ENCODE measurements at regions not wholly inside any gene's neighbourhood (a gene's known extent, or its start where the extent isn't known, plus 50 kb on each side); places are given as distances from the start of the nearest gene placed in this dataset.

DNA sequence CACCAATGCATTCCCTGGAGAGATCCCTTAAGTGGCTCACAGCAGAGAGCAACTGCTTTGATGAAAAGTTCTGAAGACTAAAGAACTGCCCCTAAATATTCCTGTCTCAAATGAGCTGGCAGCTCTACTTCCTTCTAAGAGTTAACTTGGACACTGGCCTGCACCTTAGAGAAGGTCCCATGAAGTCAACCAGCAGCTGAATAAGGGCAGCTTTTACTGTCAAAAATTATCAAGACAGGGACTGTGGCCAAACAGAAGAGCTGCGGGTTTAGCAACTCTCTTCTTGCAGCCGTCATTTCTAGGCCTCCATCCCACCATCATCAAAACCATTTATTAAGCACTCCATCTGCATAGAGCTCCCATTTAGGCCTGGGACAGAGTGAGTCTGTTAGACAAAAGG lies 491.1 kb upstream of the TSHZ3 start:
- H3K27ac ChIP-seq = no peak overlapping the region

DNA sequence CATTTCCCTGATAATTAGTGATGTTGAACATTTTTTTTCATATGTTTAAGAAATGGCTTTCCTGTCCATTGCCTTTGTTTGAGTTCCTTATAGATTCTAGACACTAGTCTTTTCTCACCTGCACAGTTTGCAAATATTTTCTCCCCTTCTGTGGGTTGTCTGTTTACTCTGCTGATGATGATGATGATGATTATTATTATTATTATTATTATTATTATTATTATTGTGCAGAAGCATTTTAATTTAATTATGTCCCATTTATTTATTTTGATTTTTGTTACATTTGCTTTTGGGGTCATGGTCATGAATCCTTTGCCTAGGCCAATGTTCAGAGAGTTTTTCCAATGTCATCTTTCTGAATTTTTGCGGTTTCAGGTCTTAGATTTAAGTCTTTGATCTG lies 492.5 kb upstream of the TSHZ3 start:
- TF ChIP-seq, protein P1, sequence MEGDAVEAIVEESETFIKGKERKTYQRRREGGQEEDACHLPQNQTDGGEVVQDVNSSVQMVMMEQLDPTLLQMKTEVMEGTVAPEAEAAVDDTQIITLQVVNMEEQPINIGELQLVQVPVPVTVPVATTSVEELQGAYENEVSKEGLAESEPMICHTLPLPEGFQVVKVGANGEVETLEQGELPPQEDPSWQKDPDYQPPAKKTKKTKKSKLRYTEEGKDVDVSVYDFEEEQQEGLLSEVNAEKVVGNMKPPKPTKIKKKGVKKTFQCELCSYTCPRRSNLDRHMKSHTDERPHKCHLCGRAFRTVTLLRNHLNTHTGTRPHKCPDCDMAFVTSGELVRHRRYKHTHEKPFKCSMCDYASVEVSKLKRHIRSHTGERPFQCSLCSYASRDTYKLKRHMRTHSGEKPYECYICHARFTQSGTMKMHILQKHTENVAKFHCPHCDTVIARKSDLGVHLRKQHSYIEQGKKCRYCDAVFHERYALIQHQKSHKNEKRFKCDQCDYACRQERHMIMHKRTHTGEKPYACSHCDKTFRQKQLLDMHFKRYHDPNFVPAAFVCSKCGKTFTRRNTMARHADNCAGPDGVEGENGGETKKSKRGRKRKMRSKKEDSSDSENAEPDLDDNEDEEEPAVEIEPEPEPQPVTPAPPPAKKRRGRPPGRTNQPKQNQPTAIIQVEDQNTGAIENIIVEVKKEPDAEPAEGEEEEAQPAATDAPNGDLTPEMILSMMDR (conservative IDR thresholded peaks at IDR 0.05) = no peak
- no peak overlapping the region for H3K27ac ChIP-seq

More for the DNA sequence above, 491.1 kb upstream of the TSHZ3 start:
- TF ChIP-seq, protein P1 (conservative IDR thresholded peaks at IDR 0.05) = no peak

DNA sequence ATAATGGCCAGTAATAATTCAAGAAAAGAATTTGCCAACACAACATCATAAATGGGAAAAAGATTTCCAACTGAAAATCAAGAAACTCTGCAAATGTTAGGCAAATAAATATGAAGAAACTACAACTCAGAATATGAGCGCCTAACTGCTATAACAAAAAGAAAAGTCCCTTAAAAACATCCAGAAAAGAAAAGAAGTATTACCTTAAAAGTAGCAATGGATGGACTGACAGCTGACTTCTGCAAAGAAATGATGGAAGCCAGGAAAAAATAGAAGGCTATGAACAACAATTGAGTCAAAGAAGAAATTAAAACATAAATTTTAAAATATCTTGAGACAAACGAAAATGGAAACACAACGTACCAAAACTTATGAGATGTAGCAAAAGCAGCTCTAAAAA lies 482.3 kb upstream of the ZNF507 start:
- no peak overlapping the region for H3K27ac ChIP-seq
- TF ChIP-seq, protein P1 (conservative IDR thresholded peaks at IDR 0.05) = no peak

DNA sequence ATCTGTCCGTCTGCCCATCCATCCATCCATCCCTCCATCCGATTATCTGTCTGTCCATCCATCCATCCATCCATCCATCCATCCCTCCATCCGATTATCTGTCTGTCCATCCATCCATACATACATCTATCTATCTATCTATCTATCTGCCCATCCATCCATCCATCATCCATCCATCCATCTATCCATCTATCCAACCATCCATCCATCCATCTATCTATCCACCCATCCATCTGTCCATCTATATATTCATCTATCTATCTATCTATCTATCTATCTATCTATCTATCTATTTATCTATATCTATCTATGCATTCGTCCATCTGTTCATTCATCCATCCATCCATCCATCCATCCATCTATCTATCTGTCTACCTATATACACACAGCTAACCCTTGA lies 471.1 kb upstream of the ZNF507 start:
- TF ChIP-seq, protein P1 (conservative IDR thresholded peaks at IDR 0.05) = no peak
- H3K27ac ChIP-seq = no peak overlapping the region

DNA sequence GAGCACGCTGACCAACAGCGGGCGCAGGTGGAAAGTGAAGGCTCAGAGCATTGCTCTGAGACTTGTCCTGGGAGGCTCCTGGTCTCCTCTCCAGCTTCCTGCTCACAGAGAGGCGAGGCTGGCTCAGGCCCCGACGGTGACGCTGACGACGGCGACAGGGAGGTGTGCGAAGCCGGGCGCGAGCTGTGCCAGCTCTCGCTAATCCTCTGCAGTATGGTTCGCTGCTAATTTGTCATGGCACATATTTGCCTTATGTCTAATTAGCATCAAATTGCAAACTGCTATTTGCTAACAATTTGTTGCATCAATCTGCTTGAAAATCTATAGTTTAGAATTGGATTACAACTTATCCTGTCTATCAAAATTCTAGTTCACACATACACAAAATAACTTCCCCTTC lies 469.8 kb upstream of the ZNF507 start:
- no peak overlapping the region for H3K27ac ChIP-seq
- TF ChIP-seq, protein P1 (conservative IDR thresholded peaks at IDR 0.05) = no peak

DNA sequence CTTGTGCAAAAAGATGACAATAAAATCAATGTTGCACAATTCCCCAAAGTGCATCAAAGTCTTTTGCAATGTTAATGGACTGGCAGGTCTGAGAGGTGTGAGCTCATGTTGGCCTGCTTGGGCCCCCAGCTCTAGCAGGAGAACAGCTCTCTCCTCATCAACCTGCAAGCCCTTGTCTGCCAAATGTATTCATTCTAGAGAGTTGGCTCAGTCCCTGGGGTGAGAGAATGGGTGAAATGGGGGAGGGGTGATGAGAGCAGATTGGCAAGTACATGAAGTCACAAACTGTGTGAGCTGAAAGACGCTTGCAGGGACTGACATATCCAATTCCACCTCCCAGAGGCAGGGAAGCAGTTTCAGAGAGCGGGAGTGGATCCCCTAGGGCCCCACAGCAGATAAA lies 465.1 kb upstream of the ZNF507 start:
- no peak overlapping the region for H3K27ac ChIP-seq
- TF ChIP-seq, protein P1 (conservative IDR thresholded peaks at IDR 0.05) = no peak

DNA sequence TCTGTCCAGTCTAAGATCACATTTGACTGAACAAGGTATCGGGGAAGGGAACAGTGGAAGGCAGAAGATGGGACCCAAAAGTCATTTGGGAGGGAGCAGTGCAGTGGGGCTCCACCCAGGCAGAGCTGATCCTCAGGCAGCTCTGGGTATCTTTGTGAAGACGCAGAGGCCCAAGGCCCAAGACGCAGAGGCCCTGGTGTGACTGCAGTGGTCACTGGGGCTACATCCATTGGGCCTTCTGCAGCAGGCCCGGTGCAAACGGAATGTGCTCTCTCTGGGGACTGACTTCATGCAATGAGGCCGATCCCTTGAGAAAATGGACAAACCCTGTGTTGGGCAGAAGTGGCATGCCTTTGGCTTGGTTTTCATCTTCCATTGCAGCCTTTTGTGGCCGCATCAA lies 463.4 kb upstream of the ZNF507 start:
- TF ChIP-seq, protein P1 (conservative IDR thresholded peaks at IDR 0.05) = no peak
- H3K27ac ChIP-seq = no peak overlapping the region

DNA sequence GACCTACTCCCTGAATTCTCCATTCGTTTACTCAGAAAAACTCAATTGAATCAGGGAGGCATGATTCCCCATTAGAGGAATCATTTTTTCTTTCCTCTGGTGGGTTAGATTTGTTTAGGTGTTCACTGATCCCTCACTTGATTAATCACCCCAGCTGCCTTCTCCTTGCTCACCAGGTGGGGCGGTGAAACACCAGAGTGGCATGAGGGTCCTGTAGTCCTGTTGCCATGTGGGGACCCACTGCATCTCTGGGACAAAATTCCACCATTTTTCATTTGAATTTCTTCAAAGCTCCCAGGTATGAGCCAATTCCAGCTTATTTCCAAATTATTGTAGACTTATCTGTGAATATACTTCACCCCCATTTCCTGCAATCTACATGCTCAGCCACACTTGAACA lies 462.7 kb upstream of the ZNF507 start:
- TF ChIP-seq, protein P1 (conservative IDR thresholded peaks at IDR 0.05) = no peak
- no peak overlapping the region for H3K27ac ChIP-seq
